GM12878 (cell line): ENCODE measurements at regions not wholly inside any gene's neighbourhood (a gene's known extent, or its start where the extent isn't known, plus 50 kb on each side); places are given as distances from the start of the nearest gene placed in this dataset.

Experiments used
- ATF3 ChIP-seq: IDR thresholded peaks from 2 replicates; pipeline ENCODE4 v1.6.1; 2011; ENCODE audit warnings: low read depth, mild to moderate bottlenecking, low read length, moderate library complexity, borderline replicate concordance; ENCODE audit errors: extremely low read depth
- BMI1 ChIP-seq: fragments of 450-650 bp; IDR thresholded peaks from 2 replicates; pipeline ENCODE4 v1.6.1; 2016; ENCODE audit warnings: mild to moderate bottlenecking, moderate library complexity, borderline replicate concordance
- CBX3 ChIP-seq: fragments of 200-600 bp; sonication (generic); IDR thresholded peaks from 2 replicates; pipeline ENCODE4 v1.6.1; 2016; ENCODE audit warnings: low read depth, borderline replicate concordance
- CEBPB ChIP-seq, 2 experiments: fragments of 150-350 bp in 1 of 2; IDR thresholded peaks; 2 replicates each; pipeline ENCODE4 v1.6.1; 2012 to 2014; ENCODE audit warnings: low read depth in 2 of 2, low read length in 2 of 2, borderline replicate concordance in 1 of 2, inconsistent platforms in 1 of 2
- CHD4 ChIP-seq: fragments of 200-600 bp; sonication (generic); IDR thresholded peaks from 2 replicates; pipeline ENCODE4 v1.6.1; 2016; ENCODE audit warnings: mild to moderate bottlenecking
- EED ChIP-seq: sonication (generic); IDR thresholded peaks from 2 replicates; pipeline ENCODE4 v1.6.1; 2016; ENCODE audit warnings: antibody characterized with exemption, low read depth
- EP300 ChIP-seq, 2 experiments: fragments of 150-350 bp in 1 of 2; IDR thresholded peaks; 2 replicates each; pipeline ENCODE4 v1.6.1; 2011 to 2012; ENCODE audit warnings: low read depth in 2 of 2, low read length in 2 of 2, borderline replicate concordance in 1 of 2, improper control_type of control experiment in 1 of 2, inconsistent platforms in 1 of 2; ENCODE audit not compliant: control insufficient read depth in 1 of 2
- MTA3 ChIP-seq: IDR thresholded peaks from 2 replicates; pipeline ENCODE4 v1.6.1; 2012; ENCODE audit warnings: low read length, inconsistent platforms, borderline replicate concordance
- MYB ChIP-seq: fragments of 150-350 bp; IDR thresholded peaks from 2 replicates; pipeline ENCODE4 v1.6.1; 2014; ENCODE audit warnings: mild to moderate bottlenecking, low read depth, low read length, borderline replicate concordance
- NBN ChIP-seq: fragments of 450-650 bp; IDR thresholded peaks from 2 replicates; pipeline ENCODE4 v1.6.1; 2016
- NFYA ChIP-seq: IDR thresholded peaks from 2 replicates; pipeline ENCODE4 v1.6.1; 2011; ENCODE audit warnings: low read depth, mild to moderate bottlenecking, low read length, improper control_type of control experiment, borderline replicate concordance
- PAX8 ChIP-seq: fragments of 450-650 bp; IDR thresholded peaks from 2 replicates; pipeline ENCODE4 v1.6.1; 2017; ENCODE audit warnings: mild to moderate bottlenecking, moderate library complexity
- PRDM15 ChIP-seq: fragments of 450-650 bp; formaldehyde crosslinking; IDR thresholded peaks from 2 replicates; pipeline ENCODE4 v1.4.0; 2020; ENCODE audit warnings: mild to moderate bottlenecking, moderate library complexity
- RAD51 ChIP-seq: fragments of 450-650 bp; IDR thresholded peaks from 2 replicates; pipeline ENCODE4 v1.6.1; 2016; ENCODE audit warnings: moderate library complexity, mild to moderate bottlenecking, inconsistent platforms
- RELB ChIP-seq: fragments of 450-650 bp; IDR thresholded peaks from 2 replicates; pipeline ENCODE4 v1.6.1; 2017; ENCODE audit warnings: low read depth, mild to moderate bottlenecking, moderate library complexity
- SMAD1 ChIP-seq: fragments of 450-650 bp; IDR thresholded peaks from 2 replicates; pipeline ENCODE4 v1.6.1; 2018; ENCODE audit warnings: mild to moderate bottlenecking, low read depth; ENCODE audit not compliant: partially characterized antibody
- SMAD5 ChIP-seq: IDR thresholded peaks from 2 replicates; pipeline ENCODE4 v1.6.1; 2016; ENCODE audit warnings: antibody characterized with exemption, low read depth
- SP1 ChIP-seq: IDR thresholded peaks from one replicate; pipeline ENCODE4 v1.6.1; 2011; ENCODE audit warnings: low read depth, low read length
- STAT3 ChIP-seq: IDR thresholded peaks from 2 replicates; pipeline ENCODE4 v1.6.1; 2011; ENCODE audit warnings: low read depth, low read length, improper control_type of control experiment
- USF1 ChIP-seq: IDR thresholded peaks from 2 replicates; pipeline ENCODE4 v1.6.1; 2011; ENCODE audit warnings: borderline replicate concordance, low read depth, mild to moderate bottlenecking, moderate library complexity, mixed read lengths, low read length; ENCODE audit not compliant: insufficient read depth; ENCODE audit errors: extremely low read length
- ZNF24 ChIP-seq: fragments of 450-650 bp; IDR thresholded peaks from 2 replicates; pipeline ENCODE4 v1.6.1; 2017; ENCODE audit warnings: antibody characterized with exemption, mild to moderate bottlenecking
- ZNF687 ChIP-seq: fragments of 450-650 bp; IDR thresholded peaks from 2 replicates; pipeline ENCODE4 v1.6.1; 2017; ENCODE audit warnings: mild to moderate bottlenecking, moderate library complexity

- TF ChIP-seq PRDM15 (CRISPR knock-in tag) (no peak), ZNF687 (no peak), BMI1 (no peak), CHD4 (no peak), SMAD1 (no peak), NFYA (no peak), CBX3 (no peak), EP300 (IDR thresholded peaks at IDR 0.05; ENCODE audit: borderline replicate concordance in 1 of 2, control insufficient read depth in 1 of 2, low read depth in 2 of 2, low read length in 2 of 2) (no peak), MYB (no peak), STAT3 (no peak), USF1 (no peak), MTA3 (peak; percentile 52; the same call in 1 of the 2 replicates), RAD51 (no peak), EED (peak; percentile 86), CEBPB (IDR thresholded peaks at IDR 0.05; ENCODE audit: borderline replicate concordance in 1 of 2, low read depth in 2 of 2, low read length in 2 of 2) (no peak), SP1 (no peak), NBN (no peak), PAX8 (no peak), RELB (no peak), SMAD5 (no peak), ATF3 (no peak), ZNF24 (no peak)
These were observed 176.4 kb upstream of the GYPA start (continued) for GRCh38 chr4:144316869-144317268.
